GM19397 (cell line): ENCODE measurements at regions not wholly inside any gene's neighbourhood (a gene's known extent, or its start where the extent isn't known, plus 50 kb on each side); places are given as distances from the start of the nearest gene placed in this dataset.

Experiments
- ATAC-seq: cut with Tn5 transposase; IDR thresholded peaks from one replicate; pipeline ENCODE4 v1.9.1; 2021; ENCODE audit warnings: mild to moderate bottlenecking, moderate library complexity; ENCODE audit not compliant: unreplicated experiment

DNA sequence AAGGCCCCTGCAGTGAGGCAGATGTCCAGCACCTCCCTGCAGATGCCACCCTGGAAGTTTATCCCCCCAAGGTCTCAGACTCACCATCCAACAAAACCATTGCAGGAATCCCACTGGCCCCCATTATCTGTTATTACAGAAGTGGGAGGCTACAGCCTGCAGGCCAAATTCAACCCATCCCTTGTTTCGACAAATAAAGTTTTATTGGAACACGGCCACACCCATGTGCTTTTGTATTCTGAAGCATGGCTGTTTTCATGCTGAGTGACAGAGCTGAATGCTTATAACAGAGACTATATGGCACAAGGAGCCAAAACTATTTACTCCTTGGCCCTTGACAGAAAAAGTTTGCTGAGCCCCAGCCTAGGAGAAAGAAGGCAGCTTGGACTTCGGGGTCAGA is 428.8 kb downstream of the CDK5RAP2 start:
- no peak for ATAC-seq

DNA sequence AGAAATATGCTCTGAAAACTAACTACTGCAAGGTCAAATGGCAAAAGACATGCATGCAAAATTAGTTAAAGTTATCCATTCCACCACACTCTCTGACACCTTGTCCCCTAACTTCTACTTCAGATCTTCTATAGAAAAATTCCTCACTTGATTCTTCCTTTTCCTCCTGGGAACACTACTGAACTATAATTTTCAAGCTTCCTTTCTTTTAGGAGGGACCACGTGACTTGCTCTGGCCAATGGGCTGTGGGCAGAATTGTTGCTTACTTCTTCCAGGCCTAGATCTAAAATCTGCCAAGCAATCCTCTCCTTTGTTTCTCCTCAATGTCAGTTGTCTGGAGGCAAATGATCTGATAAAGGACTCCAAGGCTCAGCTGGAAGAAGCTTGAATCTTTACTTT is 441.0 kb downstream of the CDK5RAP2 start:
- ATAC-seq, result no peak

DNA sequence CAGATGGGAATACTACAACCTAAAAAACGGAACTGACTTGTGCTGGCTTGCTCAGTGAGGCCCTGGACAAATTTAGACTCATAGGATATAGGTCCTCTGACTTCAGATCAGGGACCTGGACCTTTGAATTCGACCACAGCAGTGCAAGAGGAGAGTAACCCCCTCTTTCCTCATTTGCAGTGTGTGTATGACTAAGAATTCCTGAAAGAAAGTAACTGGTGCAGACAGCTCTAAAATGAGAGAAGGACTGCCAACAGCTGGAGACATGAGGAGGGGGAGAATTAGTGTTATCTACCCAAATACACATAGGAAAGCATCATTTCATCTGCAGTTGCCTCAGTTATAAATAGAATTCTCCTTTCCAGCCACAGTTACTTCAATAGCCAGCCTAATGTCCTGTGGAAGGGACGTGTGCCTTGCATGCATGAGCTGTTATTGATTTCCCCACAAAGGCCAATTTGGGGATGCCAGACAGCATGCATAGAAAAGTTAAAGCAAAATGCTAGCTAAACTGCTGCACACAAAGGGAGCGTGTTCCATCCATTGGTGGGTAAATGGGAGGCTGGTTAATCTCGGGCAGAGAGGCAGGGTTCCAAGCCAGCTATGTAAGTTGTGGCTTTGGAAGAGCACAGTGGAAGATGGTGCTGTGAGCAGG is 442.7 kb downstream of the CDK5RAP2 start:
- ATAC-seq, result no peak

DNA sequence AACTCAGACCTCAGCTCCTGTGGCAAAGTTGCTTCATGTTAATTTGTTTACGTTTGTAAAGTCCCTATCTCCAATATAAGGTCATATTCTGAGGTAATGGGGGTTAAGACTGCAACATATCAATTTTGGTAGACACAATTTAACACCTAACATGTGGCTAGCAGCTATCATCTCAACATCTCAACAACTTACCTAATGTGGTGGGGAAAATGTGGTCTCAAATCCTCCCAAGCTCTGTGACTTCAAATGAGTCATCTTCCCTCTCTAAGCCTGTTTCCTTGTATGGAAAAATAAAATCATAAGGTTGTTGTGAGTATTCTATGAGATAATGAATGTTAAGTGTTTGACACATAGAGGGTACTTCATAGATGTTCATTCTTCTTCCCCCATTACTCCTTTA is 443.3 kb downstream of the CDK5RAP2 start:
- ATAC-seq, result no peak

DNA sequence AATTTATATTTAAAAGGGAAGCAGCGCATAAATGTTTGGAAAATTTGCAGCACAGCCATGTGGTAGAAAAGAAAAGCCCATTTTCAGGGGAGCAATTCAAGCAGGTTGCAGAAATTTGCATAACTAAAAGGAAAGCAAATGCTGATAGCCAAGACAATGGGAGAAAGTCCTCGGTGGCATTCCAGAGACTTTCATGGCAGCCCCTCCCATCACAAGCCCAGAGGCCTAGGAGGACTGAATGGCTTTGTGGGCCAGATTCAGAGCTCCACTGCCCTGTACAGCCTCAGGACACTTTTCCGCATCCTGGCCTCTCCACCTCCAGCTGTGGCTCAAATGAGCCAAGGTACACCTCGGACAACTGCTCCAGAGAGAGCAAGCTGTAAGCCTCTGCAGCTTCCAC is 462.9 kb downstream of the CDK5RAP2 start:
- no peak for ATAC-seq

DNA sequence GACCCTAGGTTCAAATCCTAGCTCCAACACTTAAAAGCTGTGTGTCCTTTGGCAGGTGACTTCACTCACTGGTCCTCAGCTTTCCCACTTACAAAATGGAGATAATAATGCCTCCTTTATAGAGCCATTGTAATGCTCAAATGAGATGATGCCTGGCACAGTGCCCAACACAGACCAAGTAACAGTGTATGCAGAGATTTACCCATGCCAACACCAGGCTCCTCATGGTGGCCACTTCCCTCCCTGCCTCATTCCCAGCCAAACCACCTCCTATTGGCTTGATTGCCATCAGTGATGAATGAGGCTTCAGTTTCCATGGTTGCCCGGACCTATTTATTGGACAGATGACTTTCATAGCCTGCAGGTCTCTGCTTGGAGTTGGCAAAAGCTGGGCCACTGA is 469.4 kb downstream of the CDK5RAP2 start:
- ATAC-seq, result no peak

DNA sequence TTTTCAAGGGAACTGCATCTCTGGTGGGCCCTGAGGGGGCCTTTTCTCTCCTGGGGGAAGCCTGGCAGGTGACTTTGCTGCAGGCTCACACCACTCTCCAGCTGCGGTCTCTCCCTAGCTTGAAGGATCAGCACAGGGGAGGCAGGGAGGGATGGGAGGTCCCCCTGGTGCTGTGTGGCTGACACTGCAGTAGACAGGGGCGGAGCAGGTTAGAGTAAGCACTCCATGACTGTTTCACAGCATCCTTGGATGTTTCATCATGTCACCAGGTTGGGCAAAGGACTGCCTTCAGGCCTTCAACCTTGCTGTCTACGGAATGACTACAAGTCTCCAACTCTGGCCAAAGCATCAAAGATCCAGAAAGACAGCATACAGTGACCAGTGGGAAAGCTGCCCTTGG is 470.7 kb downstream of the CDK5RAP2 start:
- ATAC-seq, result no peak

DNA sequence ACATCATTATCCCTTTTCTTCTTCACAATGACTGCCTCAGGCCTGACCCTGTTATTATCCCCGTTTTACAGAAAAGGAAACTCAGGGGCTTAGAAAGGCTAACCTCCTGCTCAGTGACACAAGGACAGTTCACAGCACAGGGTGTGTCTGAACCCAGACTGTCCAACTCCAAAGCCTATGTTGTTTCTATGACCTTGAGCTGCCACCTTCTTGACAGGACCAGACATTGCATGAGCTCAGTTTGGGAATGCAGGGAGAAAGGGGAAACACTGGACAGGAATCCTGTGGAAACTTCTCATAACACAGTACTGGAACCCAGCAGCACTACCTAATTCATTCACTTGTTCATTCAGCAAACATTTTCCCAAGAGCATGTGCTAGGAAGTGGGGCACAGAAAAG is 472.8 kb downstream of the CDK5RAP2 start:
- ATAC-seq, result no peak

DNA sequence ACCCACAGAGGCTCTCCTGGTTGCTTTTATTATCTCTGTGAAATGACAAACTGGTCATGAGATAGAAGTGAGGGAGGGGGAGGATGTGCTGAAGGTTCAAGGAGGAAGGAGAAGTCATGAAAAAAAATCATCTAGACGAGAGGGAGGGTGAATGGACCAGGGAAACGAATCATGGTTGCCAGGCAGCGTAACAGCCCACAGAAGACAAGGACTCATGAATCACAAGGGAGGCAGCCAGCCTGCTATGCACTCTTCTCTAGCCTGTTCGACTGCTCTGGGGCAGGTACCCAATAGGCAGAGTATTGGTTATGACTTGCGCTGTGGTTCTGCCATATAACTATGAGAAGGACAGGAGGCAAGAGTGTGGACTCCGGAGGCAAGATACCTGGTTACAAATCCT is 475.2 kb downstream of the CDK5RAP2 start:
- no peak for ATAC-seq

DNA sequence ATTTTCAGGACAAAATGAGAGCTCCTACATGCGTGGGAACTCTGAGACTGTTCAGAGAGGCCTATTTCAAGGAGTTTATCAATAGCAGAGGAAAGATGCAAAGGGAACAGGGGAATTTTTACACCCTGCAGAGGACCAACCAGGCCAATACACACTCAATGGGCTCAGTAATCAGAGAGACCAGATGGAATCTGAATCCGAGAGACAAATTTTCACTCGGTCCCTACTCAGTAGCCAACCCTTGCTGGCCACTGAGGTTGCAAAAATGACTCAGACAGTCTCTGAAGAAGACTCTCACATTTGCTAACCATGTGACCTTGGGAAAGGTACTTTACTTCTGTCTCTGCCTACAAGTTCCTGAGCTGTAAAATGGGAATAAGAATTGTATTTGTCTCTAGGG is 479.4 kb downstream of the CDK5RAP2 start:
- no peak for ATAC-seq

DNA sequence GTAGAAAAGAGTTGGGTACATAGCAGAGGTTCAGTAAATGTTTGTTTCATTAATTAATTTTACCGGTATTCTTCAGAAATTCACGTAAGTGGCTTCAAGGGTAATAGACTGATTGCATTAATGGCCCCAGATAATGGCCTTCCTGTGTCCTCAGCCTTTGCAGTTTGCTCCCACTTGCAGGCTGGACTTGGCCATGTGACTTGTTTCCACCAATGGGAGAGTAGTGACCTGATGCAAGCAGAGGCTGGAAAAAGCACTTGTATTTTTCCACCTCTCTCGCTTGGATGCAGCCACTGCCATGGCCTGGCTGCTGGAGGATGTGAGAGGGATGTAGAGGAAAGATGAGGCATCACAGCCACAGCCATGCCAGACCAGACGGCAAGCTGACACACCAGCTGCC is 480.9 kb downstream of the CDK5RAP2 start:
- ATAC-seq, result no peak

DNA sequence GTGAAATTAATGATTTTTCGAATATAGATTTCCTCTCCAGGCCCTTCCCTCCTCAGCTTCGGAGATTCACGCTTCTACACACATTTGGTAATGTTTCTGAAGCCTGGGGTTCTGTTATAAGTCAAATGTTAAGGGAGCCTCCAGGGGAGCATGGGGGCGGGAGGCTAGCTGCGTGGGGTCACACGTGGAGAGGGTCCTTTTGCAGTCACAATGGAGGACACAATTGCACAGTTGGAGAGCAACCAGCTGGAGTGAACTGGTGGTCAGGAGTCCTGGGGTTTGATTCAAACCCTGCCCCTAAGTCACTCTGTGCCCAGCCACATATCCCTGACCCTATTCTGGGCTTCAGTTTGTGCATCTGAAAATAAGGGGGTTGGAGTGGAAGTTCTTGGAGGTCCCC is 481.4 kb downstream of the CDK5RAP2 start:
- ATAC-seq, result no peak

DNA sequence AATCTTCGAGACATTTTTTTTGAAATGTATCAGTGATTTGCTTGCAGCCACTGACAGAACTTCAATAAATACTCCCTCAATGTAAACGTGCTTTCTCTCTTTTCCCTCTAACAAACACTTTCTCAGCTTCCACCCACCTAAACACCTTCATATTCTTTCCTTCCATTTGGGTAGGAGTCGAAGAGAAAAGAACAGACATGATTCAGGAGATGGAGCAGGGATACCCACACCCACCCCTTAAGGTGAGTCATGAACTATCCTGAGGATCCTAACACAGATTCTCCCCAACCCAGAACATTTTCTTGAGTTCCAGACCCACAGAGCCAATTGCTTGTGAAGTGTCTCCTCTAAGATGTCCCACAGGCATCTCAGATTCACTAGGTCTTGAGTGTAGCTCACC is 488.8 kb downstream of the CDK5RAP2 start:
- ATAC-seq, result no peak

DNA sequence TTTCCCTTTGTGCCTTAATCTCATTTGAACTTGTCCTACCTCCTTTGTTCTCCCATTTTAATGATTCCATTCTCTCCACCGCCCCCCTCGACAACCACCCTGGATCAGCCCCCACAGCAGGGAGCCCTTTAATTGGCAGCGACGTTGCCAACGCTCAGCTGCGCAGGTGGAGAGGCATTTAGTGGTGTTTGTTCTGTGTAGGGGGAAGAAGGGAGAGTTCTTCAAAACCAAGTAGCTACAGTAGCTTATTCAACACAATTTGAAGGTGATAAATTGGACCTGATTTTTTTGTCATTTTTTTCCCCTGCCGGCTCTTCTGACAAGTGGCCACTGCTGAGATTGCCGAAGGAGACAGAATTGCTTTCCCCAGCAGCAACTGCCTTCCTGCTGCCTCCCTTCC is 499.1 kb downstream of the CDK5RAP2 start:
- ATAC-seq, result no peak

DNA sequence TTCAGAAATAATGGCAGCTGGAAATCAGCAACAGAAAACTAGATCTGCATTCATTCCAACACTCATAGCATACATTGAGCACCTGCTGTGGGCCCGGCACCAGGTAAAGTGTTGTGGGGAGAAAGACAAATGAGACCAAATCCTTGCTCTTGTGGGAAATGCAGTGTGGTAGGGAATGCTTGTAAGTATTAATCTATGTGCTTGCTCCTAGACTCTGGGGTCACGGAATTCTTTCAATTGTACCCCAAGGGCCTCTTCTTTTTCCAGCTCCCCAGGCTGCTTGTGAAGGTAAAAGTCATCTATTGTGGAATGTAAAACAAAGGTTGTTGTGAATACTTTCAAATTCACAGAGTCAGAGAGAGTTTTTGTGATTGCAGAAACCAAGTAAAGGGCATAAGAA is 501.9 kb downstream of the CDK5RAP2 start:
- no peak for ATAC-seq

DNA sequence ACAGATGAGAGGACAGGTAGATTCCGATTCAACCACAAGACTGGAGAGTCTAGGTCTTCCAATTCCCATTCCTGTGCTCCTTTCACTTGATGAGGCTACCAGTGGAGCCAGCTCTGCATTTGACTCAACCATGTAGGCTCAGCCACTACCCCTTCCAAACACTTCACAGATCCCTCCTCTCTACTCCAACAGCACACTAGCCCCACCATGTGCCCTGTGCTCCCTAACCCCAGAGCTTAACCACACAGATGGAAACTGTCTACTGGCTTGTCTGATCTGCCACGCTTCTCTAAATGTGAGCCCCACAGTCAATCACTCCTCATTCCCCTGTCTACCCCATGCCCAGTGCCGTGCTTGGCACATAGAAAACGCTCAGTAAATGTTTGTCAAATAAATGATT is 508.2 kb downstream of the CDK5RAP2 start:
- ATAC-seq, result no peak

DNA sequence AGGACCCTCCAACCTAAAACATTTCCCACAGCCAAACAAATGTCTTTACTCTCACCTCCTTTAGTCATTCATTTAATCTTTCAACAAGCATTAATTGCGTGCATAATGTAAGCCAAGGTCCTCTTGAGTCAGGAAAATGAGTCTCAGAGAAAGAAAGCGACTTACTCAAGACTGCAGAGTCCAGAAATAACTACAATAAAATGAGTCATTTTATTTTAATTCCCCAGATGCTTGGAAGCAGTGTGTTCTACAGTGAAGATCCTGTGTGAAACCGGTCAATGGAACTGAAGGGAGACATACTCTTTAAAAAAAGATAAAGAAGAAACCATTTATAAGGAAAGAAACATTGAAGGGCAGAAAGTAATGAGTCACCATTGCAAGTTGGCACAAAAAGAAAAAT is 513.7 kb downstream of the CDK5RAP2 start:
- ATAC-seq, result no peak

DNA sequence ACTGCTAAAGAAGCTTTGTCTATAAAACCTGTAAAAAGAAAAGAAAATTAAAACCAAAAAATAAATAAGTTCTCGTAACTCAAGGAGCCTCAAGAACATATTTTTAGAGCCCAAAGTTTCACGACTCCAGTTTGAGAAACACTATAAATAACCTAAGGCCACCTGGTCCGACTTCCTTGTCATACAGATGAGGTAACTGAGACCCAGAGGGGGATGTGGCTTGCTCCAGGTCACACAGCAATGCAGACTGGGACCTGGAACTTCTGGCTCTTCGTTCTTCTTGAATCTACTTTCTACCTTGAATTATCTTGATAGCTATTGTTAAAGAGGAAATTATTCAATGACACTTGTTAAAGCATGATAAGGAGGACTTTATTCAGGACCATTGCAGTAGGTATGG is 514.8 kb downstream of the CDK5RAP2 start:
- no peak for ATAC-seq

DNA sequence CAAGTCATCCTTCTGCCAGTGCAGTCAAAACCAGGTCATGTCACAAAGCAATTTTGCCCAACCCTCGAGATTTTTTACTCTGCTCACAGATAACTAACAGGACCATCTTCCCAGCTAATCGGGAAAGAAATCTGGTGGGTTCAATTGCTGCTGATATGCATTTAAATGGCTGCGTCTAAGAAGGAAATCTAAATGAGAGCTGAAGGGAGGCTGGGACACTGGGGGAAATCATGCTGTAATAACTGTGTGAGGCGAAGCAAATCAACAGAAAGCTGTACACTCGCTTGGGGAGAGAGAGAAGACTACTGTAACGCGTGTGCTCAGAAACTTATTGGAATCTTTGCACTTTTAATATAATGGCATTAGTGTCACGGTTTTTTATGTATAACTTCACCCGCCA is 535.0 kb downstream of the CDK5RAP2 start:
- no peak for ATAC-seq

DNA sequence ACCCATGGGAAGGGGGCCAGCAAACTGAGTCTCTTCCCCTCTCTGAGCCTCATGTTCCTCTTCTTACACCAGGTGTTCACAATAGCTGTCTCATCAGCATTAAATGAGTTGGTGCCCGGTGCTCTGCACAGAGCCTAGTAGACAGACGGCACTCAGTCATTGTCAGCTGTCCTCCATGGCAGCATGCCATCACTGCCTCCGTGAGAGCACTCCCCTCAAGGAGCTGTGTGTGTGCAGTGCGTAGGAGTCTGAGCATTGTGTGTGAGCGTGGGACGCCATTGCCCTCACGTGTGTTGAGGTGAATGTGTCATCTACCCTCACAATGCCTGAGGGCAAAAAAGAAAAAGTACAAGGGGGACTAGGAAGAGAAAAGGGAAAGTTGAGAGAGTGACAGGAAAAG is 536.5 kb downstream of the CDK5RAP2 start:
- ATAC-seq, result no peak

DNA sequence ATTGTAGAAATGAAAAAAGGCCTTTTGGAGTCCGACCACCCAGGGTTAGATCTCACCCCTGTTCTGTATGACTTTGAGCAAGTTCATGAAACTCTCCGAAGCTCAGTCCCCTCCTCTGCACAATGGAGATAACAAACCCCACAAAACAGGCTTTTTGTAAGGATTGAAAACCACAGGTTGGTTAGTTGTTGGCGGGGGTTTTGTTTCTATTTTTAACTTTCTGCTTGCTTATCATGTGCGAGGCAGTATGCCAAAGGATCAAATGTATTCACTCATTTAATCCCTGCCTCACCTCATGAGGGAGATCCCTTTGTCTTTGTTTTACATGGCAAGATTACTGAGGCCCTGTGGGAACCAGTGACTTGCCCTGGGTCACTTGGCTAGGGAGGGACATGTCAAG is 539.1 kb downstream of the CDK5RAP2 start:
- ATAC-seq, result no peak

DNA sequence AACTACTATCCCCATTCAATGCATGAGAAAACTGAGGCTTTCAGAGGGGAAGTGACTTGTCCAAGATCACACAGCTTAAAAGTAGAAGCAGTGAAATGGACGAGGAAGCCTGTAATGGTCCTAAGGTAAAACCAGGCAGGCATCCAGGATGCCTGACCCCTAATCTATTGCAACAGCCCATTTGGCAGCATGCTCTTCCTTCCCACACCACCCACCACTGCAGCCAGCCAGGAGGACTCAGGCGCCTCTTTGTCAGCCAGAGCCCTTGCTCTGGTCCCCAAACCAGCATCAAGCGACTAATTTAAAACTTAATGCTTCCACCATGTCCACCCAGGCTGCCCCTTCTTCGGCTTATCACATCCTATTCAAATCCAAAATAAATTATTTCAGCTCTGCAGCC is 541.6 kb downstream of the CDK5RAP2 start:
- no peak for ATAC-seq

DNA sequence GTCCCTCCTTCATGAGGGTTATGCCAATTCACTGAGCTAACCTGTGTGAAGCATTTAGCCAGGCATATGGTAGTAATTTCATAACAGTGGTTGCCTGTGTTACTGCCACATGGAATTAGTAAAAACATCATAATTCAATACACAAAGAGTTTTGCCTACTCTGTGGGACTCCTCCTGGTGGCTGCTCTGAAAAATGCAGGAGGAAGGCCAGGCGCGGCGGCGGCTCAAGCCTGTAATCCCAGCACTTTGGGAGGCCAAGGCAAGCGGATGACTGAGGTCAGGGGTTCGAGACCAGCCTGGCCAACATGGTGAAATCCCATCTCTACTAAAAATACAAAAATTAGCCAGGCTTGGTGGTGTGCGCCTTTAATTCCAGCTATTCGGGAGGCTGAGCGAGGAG is 547.3 kb downstream of the CDK5RAP2 start:
- no peak for ATAC-seq

DNA sequence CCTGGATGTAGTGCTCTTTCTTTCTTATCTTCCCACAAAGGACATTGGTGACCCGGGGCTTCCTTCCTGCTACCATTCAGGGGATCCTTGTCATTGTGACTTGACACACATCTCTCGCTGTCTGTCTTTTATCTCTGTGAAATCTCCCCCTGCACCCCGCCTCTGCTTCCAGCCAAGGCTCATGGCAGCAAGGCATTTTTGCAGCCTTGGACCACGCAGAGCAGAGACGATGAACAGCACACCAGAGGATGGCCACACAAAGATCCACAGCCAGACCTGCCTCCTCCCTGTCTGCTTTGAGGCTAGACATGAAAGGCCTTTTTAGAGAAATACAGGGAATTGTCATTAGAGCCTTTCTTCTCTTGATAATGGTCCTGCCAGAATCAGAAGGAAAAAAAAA is 549.1 kb downstream of the CDK5RAP2 start:
- ATAC-seq, result no peak
